OCI-LY7 (cell line): ENCODE measurements at regions not wholly inside any gene's neighbourhood (a gene's known extent, or its start where the extent isn't known, plus 50 kb on each side); places are given as distances from the start of the nearest gene placed in this dataset.

ENCODE experiments used
- EZH2phosphoT487 ChIP-seq: fragments of 200-600 bp; sonication (generic); IDR thresholded peaks from 2 replicates; pipeline ENCODE4 v1.6.1; 2018; ENCODE audit warnings: low read depth, borderline replicate concordance, mild to moderate bottlenecking, mixed run types, antibody characterized with exemption, low read length, moderate library complexity, mixed read lengths
- TF ChIP-seq, protein P1 (sequence below): fragments of 200-600 bp; sonication (generic); conservative IDR thresholded peaks from 2 replicates; pipeline ENCODE4 v1.5.1; 2014; ENCODE audit warnings: mild to moderate bottlenecking, antibody characterized with exemption, low read length, moderate library complexity, mixed read lengths

DNA sequence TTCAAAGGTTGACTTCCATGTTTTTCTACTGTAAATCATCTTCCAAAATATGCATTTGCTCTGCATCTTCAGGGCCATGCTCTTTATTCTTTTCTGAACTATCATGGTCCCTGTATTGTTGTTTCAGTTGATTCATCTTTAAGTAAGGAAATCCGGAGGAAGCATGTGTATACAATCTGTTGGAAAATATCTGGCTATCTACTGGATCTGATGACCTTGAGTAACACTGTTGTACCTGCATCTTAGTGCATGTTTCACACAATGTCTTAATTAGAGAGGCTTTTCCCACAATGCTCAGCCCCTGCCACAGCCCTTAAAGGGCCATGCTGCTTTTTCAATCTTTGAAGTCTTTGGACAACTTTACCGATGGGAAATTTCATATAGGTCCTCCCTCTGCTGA is 61.8 kb upstream of the SH3RF1 start:
- TF ChIP-seq, protein P1, sequence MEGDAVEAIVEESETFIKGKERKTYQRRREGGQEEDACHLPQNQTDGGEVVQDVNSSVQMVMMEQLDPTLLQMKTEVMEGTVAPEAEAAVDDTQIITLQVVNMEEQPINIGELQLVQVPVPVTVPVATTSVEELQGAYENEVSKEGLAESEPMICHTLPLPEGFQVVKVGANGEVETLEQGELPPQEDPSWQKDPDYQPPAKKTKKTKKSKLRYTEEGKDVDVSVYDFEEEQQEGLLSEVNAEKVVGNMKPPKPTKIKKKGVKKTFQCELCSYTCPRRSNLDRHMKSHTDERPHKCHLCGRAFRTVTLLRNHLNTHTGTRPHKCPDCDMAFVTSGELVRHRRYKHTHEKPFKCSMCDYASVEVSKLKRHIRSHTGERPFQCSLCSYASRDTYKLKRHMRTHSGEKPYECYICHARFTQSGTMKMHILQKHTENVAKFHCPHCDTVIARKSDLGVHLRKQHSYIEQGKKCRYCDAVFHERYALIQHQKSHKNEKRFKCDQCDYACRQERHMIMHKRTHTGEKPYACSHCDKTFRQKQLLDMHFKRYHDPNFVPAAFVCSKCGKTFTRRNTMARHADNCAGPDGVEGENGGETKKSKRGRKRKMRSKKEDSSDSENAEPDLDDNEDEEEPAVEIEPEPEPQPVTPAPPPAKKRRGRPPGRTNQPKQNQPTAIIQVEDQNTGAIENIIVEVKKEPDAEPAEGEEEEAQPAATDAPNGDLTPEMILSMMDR = no peak
- no peak for TF ChIP-seq EZH2phosphoT487
